T-helper 1 cell (primary cell): ENCODE measurements at regions not wholly inside any gene's neighbourhood (a gene's known extent, or its start where the extent isn't known, plus 50 kb on each side); places are given as distances from the start of the nearest gene placed in this dataset.
"Not testable (repeated sequence)": the region's sequence is repeated elsewhere in the genome, so short reads cannot be mapped to it uniquely, and the experiment has no call there.

Source experiments
- DNase-seq, 5 donors: peaks; one replicate each; pipeline ENCODE4 v3.0.0-alpha.2; 2012 to 2020

DNA sequence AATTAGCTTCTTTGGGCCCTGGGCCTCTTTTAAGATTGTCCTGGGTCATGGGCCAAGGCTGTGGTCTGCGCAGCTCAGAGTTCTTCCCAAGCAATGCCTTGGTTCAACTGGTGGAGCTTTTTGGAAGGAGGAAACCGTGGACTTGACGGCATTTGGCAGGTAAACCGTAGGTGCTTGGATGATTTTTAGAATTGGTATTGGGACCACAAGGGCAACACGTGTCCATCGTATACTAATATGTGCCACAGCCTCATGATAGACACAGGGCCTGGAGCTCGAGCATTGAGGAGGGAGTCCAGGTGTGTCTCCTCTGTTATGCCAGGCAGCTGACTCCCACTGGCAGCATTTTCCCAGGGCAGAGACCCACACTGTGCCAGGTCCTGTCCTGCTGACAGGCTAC is 120.9 kb upstream of the PITX1 start:
- DNase-seq = no peak

DNA sequence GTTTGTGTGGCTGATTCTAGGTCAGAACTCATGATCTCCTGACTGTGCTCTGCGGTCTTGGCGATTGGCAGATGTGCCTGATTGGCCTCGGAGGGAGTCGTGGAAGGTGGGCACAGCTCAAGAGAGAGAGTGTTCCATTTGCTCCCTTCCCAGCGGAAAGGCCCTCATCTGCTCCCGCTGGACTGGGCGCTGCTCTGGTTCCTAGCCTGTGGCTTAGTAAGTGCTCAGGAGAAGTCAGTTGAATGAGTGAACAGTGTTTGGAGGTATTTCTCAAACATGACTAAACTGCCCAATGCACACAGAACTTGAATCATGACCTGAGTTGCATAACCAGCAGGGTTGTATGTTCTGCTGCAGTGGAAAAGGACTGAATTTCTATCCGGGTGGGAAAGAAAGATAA is 120.2 kb upstream of the PITX1 start:
- DNase-seq = no peak

DNA sequence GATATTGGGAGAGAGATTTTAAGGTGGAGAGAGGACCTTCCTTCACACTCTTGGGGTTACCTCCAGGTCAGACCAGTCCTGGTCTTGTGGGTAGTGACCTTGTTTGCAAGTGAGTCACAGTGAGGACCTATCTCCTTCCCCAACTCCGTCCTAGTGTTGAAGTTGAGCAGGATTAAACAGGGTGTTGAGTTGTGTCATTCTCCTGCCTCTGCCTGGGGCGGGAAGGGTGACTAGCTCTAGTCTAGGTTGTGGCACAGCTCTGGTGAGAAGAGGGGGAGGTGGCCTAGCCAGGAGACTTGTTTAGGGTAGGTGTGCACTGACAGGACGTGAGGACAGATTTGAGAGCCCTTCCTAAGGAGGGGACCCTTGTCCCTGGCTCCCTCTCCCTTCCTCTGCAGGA is 119.6 kb upstream of the PITX1 start:
- no peak for DNase-seq

- no peak for DNase-seq
Measured at GRCh38 chr5:135153259-135153658, 119.2 kb upstream of the PITX1 start.

- DNase-seq = not testable (repeated sequence)
Measured at GRCh38 chr5:135151660-135152059, 117.6 kb upstream of the PITX1 start.

DNA sequence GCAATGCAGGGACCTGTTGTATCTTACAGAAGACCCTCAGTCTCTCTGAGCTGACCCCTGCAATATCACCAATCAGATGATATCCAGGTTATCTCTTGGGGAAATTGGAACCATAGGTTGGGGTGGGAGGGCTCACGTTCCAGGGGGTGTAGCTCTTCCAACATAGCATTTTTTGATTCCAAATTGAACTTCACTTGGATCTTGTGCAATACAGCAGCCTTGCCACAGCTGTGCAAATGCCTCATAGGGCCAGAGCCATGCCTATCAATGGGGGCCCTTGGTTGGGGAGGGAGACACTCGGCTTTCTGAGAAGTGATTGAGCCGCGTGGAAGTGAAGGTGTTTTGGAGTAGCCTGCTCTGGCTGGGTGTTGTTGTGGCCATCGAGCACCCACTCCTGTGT is 117.2 kb upstream of the PITX1 start:
- DNase-seq = no peak

GRCh38 chr5:135150767-135151166 is 116.7 kb upstream of the PITX1 start:
- no peak for DNase-seq

DNA sequence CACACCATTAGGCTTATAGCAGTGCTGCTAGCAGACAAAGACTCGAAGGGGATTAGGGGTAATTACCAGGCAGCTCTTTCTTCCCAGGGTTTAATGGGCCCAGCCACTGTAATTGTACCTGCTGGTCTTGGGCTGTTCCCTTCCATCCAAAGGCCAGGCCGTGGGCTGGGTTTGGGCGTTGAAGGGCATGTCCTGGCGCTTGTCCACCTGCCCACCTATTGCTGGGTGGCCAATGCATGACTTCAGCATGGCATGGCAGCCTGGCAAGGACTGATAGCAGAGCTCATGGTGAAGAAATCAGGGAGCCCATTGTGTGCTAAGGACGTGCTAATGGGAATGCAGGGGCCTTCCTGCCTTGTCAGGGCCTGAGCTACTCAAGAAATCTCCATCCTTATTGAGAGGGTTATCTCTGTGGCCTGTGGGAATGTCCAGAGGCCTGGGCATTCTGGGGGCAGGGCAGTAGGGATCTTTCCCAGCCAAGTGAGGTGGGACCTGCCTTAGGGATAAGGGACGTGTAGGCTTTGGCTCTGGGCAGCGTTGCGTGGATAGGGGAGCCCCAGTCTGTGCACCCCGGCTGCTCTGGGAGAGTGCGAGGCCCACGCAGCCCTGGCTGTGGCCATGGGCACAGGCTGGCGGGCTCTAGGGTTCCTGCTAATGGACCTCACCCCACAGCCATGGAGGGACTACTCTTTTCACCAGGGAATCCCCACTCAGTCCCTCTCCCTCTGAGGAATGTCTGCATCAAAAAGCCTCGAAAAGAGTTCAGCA is 116.1 kb upstream of the PITX1 start:
- DNase-seq = no peak

DNA sequence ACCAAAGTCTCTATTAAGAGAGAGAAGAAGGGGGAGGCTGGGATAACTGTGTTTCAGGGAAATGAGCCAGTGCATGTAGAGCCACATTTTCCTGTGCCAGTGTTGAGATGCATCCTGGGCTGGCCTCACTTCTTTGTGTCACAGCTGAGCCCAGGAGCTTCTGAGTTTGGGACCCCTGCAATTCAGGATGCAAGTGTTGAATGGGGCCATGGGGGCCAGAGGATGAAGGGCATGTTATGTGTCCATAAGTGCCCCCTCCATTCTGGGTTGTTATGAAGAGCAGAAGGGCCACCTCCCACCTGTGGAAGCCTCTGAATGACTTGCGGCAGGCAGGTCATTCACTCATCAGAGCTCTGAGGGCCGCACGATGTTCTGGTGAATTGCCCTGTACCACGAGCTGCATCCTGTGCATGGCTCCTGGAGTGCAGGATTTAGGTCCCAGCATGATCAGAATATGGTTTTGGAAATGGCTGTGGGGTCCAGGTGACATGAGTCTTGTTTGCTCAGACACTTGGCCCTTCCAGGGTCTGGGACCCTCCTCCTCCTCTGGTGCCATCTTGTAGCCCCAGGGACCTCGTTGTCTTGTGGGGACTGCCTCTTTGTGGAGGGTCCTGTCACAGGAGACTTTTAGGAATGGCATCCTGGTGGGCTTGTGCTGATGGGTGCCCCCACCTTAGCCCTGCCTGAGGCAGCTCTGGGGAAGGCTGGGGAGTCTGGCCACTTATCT is 115.4 kb upstream of the PITX1 start:
- DNase-seq = no peak

DNA sequence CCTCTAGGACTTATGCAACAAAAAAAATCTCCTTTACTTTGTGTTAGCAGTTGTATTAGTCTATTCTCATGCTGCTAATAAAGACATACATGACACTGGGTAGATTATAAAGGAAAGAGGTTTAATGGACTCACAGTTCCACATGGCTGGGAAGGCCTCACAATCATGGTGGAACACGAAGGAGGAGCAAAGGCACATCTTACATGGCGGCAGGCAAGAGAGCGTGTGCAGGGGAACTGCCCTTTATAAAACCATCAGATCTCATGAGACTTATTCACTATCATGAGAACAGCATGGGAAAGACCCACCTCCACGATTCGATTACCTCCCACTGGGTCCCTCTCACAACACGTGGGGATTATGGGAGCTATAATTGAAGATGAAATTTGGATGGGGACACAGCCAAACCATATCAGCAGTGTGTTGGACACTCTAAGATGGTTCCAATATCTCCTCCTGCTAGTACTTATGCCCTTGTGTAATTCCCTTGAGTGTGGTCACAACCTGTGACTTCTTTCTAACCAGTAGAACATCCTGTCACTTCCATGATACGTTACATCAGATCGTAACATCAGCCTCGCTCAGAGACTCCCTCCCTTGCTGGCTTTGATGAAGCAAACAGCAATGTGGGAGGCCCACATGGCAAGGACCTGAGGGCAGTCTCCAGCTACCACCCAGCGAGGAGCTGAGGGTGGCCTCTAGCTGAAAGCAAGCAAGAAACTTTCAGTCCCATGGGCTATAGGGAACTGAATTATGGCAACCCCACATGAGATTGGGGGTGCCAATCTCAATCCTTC is 113.5 kb upstream of the PITX1 start:
- DNase-seq = no peak

- no peak for DNase-seq
Measured at GRCh38 chr5:135145985-135146384, 112.0 kb upstream of the PITX1 start.

GRCh38 chr5:135143682-135144081 is 109.7 kb upstream of the PITX1 start:
- not testable (repeated sequence) for DNase-seq

GRCh38 chr5:135141303-135142268 is 107.6 kb upstream of the PITX1 start:
- DNase-seq = no peak

- no peak for DNase-seq
Measured at GRCh38 chr5:135140446-135141204, 106.6 kb upstream of the PITX1 start.

DNA sequence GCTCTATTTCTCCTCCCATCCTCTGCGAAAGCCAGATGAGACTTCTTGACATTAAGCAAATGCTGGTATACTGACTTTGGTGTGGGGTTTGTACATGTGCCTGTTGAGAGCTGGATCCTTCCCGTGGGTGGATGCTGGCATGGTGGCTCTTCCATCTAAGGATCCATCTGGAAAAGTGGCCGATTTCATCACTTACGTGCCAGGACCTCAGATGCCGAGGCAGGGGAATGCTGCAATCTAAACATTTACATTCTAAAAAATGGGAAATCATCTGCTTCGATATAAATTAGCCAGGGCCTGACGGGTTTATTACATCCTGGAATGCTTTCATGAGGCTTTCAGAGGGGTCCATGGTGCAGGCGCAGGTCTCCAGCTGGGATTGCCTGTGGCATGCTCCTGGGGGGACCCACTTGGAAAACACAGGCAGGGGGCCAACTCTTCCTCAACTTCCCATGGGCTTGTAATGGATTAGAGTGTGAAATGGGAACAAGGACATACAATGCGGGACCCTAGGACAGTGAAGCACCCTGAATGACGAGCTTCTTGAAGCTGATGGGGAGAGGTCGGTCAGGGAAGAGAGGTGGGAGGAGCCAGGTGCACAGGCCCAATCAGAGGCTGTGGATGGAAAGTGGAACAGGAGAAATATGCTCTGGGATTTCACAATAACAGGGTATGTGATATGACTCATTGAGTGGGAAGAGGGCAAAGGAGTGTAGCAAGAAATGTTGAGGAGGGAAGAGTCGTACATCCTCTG is 105.5 kb upstream of the PITX1 start:
- no peak for DNase-seq

GRCh38 chr5:135138116-135138850 is 104.3 kb upstream of the PITX1 start:
- no peak for DNase-seq

DNA sequence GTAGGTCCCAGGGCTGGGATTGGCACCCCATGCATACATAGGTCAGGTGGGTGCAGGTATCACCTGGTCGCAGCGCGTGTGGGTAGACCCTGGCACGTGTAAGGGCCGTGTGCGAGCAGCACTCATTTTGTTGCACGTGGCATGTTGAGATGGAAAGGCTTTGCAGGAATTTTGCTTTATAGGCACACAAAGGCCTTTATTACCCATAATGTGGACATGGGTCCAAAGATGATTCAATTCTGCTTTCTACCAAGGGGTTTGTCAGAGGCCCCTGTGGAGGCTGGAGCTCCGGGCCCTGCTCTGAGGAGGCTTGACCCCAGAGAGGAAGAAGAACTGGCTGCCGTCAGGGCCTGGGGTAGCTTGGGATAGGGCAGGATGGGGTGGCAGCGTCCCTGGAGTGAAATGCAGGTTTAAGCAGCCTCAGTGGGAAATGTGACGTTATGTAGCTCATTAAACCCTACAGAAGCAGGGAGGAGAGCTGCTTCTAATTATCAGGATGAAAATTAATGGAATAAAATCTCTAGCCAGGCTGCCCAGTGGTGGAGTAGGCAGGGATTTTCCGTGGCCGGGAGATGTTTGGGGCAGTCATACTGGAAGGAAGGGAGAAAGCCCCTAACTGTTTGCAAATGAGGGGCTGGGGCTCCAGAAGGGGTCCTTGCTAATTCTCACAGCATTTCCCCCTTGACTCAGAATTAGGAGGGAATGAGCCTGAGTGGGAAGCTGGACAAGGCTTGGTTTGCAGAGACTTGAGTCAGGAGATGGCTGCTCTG is 103.3 kb upstream of the PITX1 start:
- DNase-seq = no peak

DNA sequence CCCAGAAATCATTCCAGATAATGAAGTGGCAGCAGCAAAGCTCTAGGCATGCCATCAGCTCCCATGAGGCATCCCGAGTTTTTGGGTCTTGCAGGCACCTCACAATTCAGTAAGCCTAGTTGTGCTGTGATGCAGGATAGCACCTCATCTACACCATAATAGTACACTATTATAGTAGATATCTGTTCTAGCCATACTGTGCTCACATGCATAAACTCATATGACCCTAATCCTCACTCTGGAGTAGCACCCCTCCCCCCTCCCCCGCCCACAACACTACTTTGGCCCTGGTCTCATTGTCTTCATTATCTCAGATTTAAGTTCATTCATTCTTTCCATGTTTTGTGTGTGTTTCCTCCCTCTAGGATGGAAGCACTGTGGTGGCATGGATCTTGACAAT is 102.5 kb upstream of the PITX1 start:
- DNase-seq = no peak

- no peak for DNase-seq
Measured at GRCh38 chr5:135135530-135136226, 101.7 kb upstream of the PITX1 start.
